Stimulated activated naive B cell treated with anti-CD40 and anti-IgM and Interleukin-4, amounts not matched to agents 10 μg/mL and 1 μg/mL and 100 μg/mL, for 72 hours (primary cell): ENCODE measurements at regions not wholly inside any gene's neighbourhood (a gene's known extent, or its start where the extent isn't known, plus 50 kb on each side); places are given as distances from the start of the nearest gene placed in this dataset.
"Not testable (repeated sequence)": the region's sequence is repeated elsewhere in the genome, so short reads cannot be mapped to it uniquely, and the experiment has no call there.

ENCODE experiments used
- ATAC-seq, 2 donors: fragments of 150-1000 bp; cut with Tn5 transposase; replicated peaks; 2 replicates each; pipeline ENCODE4 v1.10.0; 2021; ENCODE audit warnings: moderate library complexity in 1 of 2
- DNase-seq: peaks from one replicate; pipeline ENCODE4 v3.0.0; 2021
- H3K27ac Mint-ChIP-seq: one replicate; pipeline ENCODE4 v1.8.0; 2022; ENCODE audit warnings: mild to moderate bottlenecking, mixed read lengths
- H3K27me3 Mint-ChIP-seq, 2 donors: one replicate each; pipeline ENCODE4 v1.8.0; 2022; ENCODE audit warnings: mixed read lengths in 2 of 2
- H3K36me3 Mint-ChIP-seq, 2 donors: one replicate each; pipeline ENCODE4 v1.8.0; 2022; ENCODE audit warnings: mixed read lengths in 2 of 2, mild to moderate bottlenecking in 1 of 2
- H3K4me1 Mint-ChIP-seq, 2 donors: one replicate each; pipeline ENCODE4 v1.8.0; 2022; ENCODE audit warnings: mixed read lengths in 2 of 2, mild to moderate bottlenecking in 1 of 2
- H3K4me3 Mint-ChIP-seq, 2 donors: one replicate each; pipeline ENCODE4 v1.8.0; 2022; ENCODE audit warnings: mild to moderate bottlenecking in 2 of 2, mixed read lengths in 2 of 2, moderate library complexity in 1 of 2
- H3K9me3 Mint-ChIP-seq, 2 donors: one replicate each; pipeline ENCODE4 v1.8.0; 2022; ENCODE audit warnings: mixed read lengths in 2 of 2, mild to moderate bottlenecking in 1 of 2

DNA sequence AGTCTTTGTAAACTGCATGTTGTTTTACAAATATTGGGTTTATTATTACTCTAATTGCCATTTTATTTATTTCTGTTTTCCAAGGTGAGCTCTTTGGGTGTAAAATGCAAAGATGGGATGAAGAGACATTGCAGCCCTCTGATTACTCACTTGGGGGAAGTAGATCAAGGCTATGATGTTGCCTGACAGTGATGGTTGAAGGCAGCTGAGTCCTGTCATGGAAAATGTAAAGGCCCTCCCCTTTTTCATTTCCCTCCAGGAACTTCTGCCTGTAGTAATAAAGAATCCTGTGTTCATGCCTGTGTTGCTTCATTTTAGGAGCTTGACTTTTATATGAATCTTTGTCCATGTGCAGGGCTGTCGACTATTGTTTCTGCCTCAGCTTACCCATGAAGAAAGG lies 605.4 kb upstream of the CLINT1 start:
- peak overlapping the region; percentile 73 for H3K27ac Mint-ChIP-seq
- peaks cover 25 to 29% of the 10 kb centered on the region in 2 donors for H3K4me1 Mint-ChIP-seq
- no peaks in the 10 kb centered on the region for H3K9me3 Mint-ChIP-seq
- DNase-seq = peak; percentile 2
- peak; percentile 92 to 94 for ATAC-seq
- no peaks in the 10 kb centered on the region for H3K27me3 Mint-ChIP-seq
- no peaks in the 10 kb centered on the region for H3K36me3 Mint-ChIP-seq
- no peak overlapping the region for H3K4me3 Mint-ChIP-seq

DNA sequence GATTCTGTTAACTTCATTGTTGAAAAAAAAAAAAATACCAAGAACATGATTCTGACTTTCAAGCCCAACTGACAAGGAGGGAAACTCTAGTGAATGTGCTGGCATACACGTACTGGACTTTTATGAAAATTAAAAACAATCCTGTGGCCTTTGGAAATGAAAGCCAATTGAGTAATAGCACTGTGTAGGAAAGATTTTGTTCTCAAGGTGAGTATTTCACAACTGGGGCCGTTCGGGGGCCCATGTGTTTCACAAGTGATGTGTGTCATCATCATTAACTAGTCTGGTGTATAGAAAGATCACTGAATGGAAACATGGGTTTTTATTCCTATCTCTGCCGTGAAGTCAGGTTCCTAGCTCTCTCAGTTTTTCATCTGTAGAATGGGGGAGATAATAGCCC lies 605.0 kb upstream of the CLINT1 start:
- no peaks in the 10 kb centered on the region for H3K9me3 Mint-ChIP-seq
- peak overlapping the region; percentile 73 for H3K27ac Mint-ChIP-seq
- ATAC-seq (peak; percentile 59 to 60), DNase-seq (no peak)
- no peaks in the 10 kb centered on the region for H3K27me3 Mint-ChIP-seq
- H3K36me3 Mint-ChIP-seq = no peaks in the 10 kb centered on the region
- peaks cover 26 to 29% of the 10 kb centered on the region in 2 donors for H3K4me1 Mint-ChIP-seq
- H3K4me3 Mint-ChIP-seq = no peak overlapping the region

DNA sequence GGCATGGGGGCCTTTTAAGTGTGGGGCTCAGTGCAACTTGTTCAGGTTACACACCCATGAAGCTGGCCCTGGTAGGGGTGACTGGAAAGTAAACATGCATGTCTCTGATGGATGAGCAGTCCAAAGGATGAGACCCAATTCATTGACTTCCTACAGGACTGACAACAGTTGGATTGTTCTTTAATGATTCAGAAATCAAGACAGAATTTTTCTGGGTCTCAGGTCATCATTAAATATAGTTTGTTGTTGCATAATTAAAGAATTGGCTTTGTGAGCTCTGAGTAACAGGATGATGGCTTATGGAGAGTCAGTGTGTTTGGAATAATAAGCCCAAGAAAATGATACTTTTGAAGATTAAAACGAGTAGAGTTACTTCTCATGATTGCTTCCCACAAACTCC lies 604.2 kb upstream of the CLINT1 start:
- H3K9me3 Mint-ChIP-seq = no peaks in the 10 kb centered on the region
- no peak overlapping the region for H3K27ac Mint-ChIP-seq
- DNase-seq = no peak
- H3K4me1 Mint-ChIP-seq = peaks cover 25 to 29% of the 10 kb centered on the region in 2 donors
- H3K4me3 Mint-ChIP-seq = no peak overlapping the region
- no peaks in the 10 kb centered on the region for H3K36me3 Mint-ChIP-seq
- no peaks in the 10 kb centered on the region for H3K27me3 Mint-ChIP-seq
- ATAC-seq = no peak

DNA sequence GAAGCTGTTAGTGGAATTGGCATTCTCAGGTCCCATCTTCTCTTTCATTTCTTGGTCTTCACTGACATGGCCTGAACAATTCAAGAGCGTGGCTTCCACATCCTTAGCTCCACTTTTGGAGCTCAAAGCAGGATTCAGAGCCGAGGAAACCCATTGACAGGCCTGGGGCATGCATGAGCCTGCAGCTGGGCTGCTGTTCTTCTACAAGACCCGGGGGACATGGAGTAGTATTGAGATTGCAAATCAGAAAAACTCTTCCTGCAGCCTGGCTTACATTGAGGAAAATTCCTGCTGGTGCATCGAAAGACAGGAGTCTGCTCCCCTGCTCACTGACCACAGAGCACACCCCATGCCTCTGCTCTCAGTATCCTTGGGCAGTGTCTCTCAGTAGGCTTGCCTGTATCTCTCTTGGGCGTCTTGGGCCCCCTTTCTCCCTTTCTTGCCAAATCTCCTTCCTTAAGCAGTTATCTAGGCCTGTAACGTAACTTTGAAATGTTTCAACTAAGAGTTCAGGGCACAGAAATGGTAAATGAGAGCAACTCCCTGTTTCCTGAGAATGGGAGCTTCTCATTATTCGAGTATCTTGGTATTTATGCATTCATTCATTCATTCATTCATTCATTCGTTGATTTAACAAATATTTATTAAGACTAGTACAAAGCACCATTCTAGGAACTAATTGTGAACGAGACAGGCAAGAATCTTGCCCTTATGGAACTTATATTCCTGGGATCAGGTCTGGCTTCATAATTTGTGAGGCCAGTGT lies 603.6 kb upstream of the CLINT1 start:
- Mint-ChIP-seq H3K4me3 (no peak overlapping the region), H3K9me3 (no peaks in the 10 kb centered on the region), H3K27me3 (no peaks in the 10 kb centered on the region), H3K27ac (no peak overlapping the region), H3K36me3 (no peaks in the 10 kb centered on the region), H3K4me1 (peaks cover 24 to 29% of the 10 kb centered on the region in 2 donors)
- no peak for DNase-seq
- ATAC-seq = no peak

DNA sequence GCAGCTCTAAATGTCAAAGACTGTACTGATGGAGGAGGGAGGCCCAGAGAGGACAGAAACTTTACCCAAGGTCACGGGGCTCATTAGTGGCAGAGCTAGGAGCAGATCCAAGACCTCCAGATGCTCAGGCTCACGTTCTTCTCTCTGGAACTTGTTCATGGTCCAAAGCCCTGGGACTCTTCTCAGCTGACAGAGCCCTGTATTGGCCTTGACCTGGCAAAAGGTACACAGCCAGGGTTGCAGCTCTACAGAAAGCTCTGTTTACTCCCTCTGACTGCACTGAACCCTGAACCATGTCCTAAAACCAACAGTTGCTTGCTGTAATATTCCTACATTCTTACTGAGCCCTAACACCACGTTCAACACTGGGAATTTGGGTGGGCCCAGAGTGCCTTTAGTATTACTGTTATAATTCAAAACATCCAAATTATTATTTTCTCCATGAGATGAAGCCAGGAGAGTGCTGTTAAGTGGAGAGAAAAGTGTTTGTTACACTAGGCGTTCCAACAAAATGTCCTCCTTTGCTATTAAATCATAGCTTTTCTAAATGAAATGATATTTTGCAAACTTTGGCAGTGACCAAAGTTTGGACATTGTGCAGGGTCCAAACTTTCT lies 602.4 kb upstream of the CLINT1 start:
- Mint-ChIP-seq H3K36me3 (no peaks in the 10 kb centered on the region), H3K9me3 (no peaks in the 10 kb centered on the region), H3K4me3 (no peak overlapping the region), H3K4me1 (peaks cover 21 to 24% of the 10 kb centered on the region in 2 donors), H3K27me3 (no peaks in the 10 kb centered on the region), H3K27ac (no peak overlapping the region)
- no peak for DNase-seq
- ATAC-seq = no peak

DNA sequence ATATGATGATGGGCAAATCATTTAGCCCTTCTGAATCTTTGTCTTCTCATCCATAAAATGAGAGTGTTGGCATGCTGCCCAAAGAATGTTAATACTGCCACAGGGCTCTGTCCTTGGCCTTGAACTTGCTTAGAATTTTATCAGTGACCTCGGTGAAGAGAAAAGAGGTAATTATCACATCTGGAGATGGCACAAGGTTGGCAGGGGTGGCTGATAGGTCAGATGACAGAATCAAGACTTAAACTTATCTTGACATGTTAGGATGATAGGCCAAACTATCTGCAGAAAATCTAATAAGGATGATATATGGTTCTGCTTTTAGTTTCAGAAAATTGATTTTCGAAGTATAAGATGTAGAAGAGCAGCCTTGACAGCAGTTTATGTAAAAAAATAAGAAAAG lies 599.1 kb upstream of the CLINT1 start:
- no peak overlapping the region for H3K27ac Mint-ChIP-seq
- H3K36me3 Mint-ChIP-seq = no peaks in the 10 kb centered on the region
- peaks cover 0 to 4% of the 10 kb centered on the region in 2 donors for H3K4me1 Mint-ChIP-seq
- no peaks in the 10 kb centered on the region for H3K9me3 Mint-ChIP-seq
- DNase-seq = no peak
- H3K27me3 Mint-ChIP-seq = no peaks in the 10 kb centered on the region
- no peak overlapping the region for H3K4me3 Mint-ChIP-seq
- no peak for ATAC-seq

DNA sequence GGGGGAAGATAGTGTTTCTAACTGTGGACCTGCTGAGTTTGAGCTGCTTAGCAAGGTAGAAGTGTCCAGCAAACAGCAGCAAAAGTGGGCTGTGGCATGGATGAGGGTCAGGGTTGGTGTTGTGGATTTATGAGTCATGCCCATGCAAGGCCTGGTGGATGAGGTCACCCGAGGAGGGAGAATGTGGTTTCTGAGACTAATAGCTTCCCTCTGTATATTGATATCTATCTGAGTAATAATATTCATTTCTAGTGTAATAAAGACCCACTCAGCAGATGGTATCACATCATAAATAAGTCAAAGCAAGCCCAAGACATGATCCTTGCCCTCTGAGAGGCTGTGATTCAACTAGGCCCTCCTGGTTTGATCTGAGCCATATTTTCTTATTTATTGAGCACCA lies 597.8 kb upstream of the CLINT1 start:
- H3K4me3 Mint-ChIP-seq = no peak overlapping the region
- H3K9me3 Mint-ChIP-seq = no peaks in the 10 kb centered on the region
- H3K36me3 Mint-ChIP-seq = no peaks in the 10 kb centered on the region
- H3K4me1 Mint-ChIP-seq = peaks cover 0 to 4% of the 10 kb centered on the region in 2 donors
- no peak for DNase-seq
- no peak overlapping the region for H3K27ac Mint-ChIP-seq
- ATAC-seq = peak; percentile 52 to 75
- no peaks in the 10 kb centered on the region for H3K27me3 Mint-ChIP-seq

DNA sequence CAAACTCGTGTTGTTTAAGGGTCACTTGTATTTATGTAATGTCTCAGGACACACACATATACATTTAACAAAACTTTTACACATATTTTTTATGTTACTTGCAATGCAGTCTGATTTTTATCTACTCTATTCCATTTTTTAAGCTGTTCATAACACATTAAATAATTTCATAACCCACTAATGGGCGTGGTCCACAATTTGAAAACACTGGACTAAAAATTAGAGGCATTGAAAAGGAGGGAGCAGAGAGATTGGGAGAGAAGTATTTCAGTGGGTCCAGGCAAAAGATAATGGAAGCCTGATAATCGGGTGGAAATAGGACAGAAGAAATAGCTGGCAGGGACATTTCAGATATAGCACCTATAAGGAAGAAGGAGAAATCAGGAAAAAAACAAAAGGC lies 597.3 kb upstream of the CLINT1 start:
- no peak for ATAC-seq
- H3K36me3 Mint-ChIP-seq = no peaks in the 10 kb centered on the region
- H3K4me1 Mint-ChIP-seq = peaks cover 0 to 4% of the 10 kb centered on the region in 2 donors
- no peak for DNase-seq
- H3K4me3 Mint-ChIP-seq = no peak overlapping the region
- no peaks in the 10 kb centered on the region for H3K9me3 Mint-ChIP-seq
- H3K27me3 Mint-ChIP-seq = no peaks in the 10 kb centered on the region
- no peak overlapping the region for H3K27ac Mint-ChIP-seq

DNA sequence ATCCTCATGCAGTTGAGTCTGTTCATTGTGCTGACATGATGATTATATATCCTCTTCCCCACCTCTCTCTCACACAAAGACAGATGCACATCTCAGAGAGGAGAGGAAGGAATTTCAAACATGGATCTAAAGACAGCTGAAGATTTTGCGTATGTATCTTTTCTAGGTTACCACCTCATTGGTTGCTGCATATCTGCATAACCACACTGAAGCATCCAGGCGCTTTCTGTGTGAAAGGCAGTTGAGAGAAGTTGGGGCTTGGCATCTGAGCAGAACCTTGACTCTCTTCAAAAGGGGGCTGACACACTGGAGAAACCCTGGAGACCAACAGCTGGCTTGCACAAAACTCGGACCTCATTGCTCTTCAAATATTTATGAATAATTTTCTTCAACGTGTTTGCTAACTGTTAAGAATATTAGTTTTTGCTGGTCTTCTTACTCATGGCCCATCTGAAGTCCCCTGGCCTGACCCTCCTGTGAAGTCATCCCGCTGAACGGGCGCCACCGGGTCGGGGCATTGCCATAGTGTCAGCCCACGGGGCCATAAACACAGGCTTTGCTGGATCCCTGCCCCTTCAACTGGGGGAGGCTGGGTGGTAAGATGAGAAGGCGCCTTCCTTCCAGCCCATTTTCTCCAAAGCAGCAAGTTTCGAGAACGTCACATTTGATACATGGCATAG lies 593.2 kb upstream of the CLINT1 start:
- Mint-ChIP-seq H3K4me3 (no peak overlapping the region), H3K9me3 (no peaks in the 10 kb centered on the region), H3K27ac (no peak overlapping the region), H3K4me1 (peaks cover 2 to 10% of the 10 kb centered on the region in 2 donors), H3K36me3 (no peaks in the 10 kb centered on the region), H3K27me3 (peaks cover 0 to 5% of the 10 kb centered on the region in 2 donors)
- DNase-seq = no peak
- no peak for ATAC-seq

DNA sequence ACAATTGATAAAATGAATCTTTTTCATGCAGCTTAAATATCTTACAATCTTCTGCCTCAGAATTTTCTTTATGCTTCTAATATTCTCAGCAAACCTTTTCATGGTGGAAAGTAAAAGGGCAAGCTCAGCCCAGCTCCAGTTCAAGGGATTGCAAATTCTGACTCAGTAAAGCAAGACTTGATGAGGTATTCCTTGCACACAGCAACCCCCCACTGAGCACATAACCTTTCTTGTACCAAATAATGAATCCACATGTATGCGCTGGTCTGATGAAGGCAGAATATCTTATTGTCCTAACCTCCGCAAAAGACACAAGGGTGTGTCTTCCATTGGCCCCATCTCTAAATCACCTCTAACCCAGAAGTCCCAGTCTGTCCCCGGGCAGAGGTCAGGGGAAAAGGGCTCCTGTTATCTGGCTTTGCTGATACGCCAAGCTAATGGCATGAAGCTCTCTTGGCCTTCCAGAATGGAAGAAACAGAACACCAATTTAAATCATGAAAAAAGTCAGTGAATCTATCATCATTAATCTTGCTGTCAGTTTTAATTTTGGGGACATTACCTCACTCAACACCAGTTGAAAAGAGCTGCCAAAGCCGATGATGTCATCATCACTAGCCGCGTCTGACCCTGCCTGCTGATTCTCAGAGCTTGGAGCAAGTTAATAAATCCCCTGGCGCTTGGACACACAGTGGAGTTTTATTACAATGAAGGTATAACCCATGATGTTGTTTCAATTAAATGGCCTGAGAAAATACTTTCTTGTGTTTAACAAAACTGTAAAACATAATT lies 592.5 kb upstream of the CLINT1 start:
- Mint-ChIP-seq H3K4me3 (no peak overlapping the region), H3K27me3 (peaks cover 0 to 5% of the 10 kb centered on the region in 2 donors), H3K4me1 (peaks cover 2 to 10% of the 10 kb centered on the region in 2 donors), H3K9me3 (no peaks in the 10 kb centered on the region), H3K27ac (no peak overlapping the region), H3K36me3 (peaks cover under 1 to 1% of the 10 kb centered on the region in 2 donors)
- DNase-seq (no peak), ATAC-seq (no peak)

DNA sequence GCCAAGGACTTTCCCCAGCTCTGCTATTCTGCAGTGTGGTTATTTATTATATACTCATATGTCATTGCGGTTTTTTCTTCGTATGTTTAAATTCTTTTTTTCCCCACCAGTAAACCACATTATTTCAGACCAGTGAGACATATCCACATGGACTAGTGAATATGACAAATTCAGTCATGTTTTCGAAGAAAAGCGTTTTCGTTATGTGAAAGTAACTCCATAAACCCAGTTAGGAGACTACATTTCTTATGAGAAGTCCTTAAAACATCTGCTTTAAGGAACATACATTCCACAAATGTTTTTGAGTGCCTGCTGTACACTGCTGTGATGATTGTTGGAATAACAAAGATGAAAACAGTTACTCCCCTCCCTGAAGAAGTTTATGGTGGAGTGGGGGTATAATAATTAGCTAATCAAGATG lies 591.8 kb upstream of the CLINT1 start:
- no peak for ATAC-seq
- Mint-ChIP-seq H3K9me3 (peaks cover 3 to 5% of the 10 kb centered on the region in 2 donors), H3K4me1 (peaks cover 2 to 10% of the 10 kb centered on the region in 2 donors), H3K27me3 (peaks cover 0 to 5% of the 10 kb centered on the region in 2 donors), H3K36me3 (peaks cover 6 to 7% of the 10 kb centered on the region in 2 donors), H3K4me3 (no peak overlapping the region), H3K27ac (no peak overlapping the region)
- DNase-seq = no peak

DNA sequence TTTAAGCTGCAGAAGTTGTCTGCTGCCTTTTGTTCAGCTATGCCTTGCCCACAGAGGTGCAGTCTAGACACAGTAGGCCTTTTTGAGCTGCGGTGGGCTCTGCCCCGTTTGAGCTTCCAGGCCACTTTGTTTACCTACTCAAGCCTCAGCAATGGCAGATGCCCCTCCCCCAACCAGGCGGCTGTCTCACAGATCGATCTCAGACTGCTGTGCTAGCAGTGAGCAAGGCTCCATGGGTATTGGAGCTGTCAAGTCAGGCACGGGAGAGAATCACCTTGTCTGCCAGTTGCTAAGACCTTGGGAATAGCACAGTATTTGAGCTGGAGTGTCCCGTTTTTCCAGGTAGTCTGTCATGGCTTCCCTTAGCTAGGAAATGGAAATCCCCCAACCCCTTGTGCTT lies 587.8 kb upstream of the CLINT1 start:
- H3K4me1 Mint-ChIP-seq = peaks cover 4 to 15% of the 10 kb centered on the region in 2 donors
- not testable (repeated sequence) for DNase-seq, ATAC-seq, H3K27ac Mint-ChIP-seq, H3K4me3 Mint-ChIP-seq, H3K27me3 Mint-ChIP-seq
- H3K36me3 Mint-ChIP-seq = peaks cover 14 to 17% of the 10 kb centered on the region in 2 donors
- peaks cover 12 to 15% of the 10 kb centered on the region in 2 donors for H3K9me3 Mint-ChIP-seq

DNA sequence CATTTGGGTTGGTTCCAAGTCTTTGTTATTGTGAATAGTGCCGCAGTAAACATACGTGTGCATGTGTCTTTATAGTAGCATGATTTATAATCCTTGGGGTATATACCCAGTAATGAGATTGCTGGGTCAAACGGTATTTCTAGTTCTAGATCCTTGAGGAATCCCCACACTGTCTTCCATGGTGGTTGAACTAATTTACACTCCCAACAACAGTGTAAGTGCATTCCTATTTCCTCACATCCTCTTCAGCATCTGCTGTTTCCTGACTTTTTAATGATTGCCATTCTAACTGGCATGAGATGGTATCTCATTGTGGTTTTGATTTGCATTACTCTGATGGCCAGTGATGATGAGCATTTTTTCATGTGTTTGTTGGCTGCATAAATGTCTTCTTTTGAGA lies 580.3 kb upstream of the CLINT1 start:
- H3K4me1 Mint-ChIP-seq = peaks cover 33 to 57% of the 10 kb centered on the region in 2 donors
- H3K4me3 Mint-ChIP-seq, H3K36me3 Mint-ChIP-seq, DNase-seq, H3K9me3 Mint-ChIP-seq, ATAC-seq, H3K27me3 Mint-ChIP-seq: not testable (repeated sequence)
- peak overlapping the region; percentile 25 for H3K27ac Mint-ChIP-seq
